ENCODE measurements at regions not wholly inside any gene's neighbourhood (a gene's known extent, or its start where the extent isn't known, plus 50 kb on each side); places are given as distances from the start of the nearest gene placed in this dataset.
"Not testable (repeated sequence)": the region's sequence is repeated elsewhere in the genome, so short reads cannot be mapped to it uniquely, and the experiment has no call there.

GRCh38 chr18:75844146-75844545, 416.6 kb upstream of the SMIM21 start:
- TF ChIP-seq CTCF (conservative IDR thresholded peaks at IDR 0.05; ENCODE audit: low read length) = no peak
- no peak overlapping the region for H3K4me3 ChIP-seq (ENCODE audit: low read length)
- DNase-seq (ENCODE audit: low read depth) = no peak

- no peak for TF ChIP-seq CTCF (conservative IDR thresholded peaks at IDR 0.05; ENCODE audit: low read length)
- no peak overlapping the region for H3K4me3 ChIP-seq (ENCODE audit: low read length)
- DNase-seq (ENCODE audit: low read depth) = no peak
Measured at GRCh38 chr18:75840131-75840530, 412.6 kb upstream of the SMIM21 start.

- H3K4me3 ChIP-seq (ENCODE audit: low read length); DNase-seq (ENCODE audit: low read depth): not testable (repeated sequence)
Measured at GRCh38 chr18:75839686-75840085, 412.2 kb upstream of the SMIM21 start.

- no peak overlapping the region for H3K4me3 ChIP-seq (ENCODE audit: low read length)
- no peak for DNase-seq (ENCODE audit: low read depth)
- no peak for TF ChIP-seq CTCF (conservative IDR thresholded peaks at IDR 0.05; ENCODE audit: low read length)
Measured at GRCh38 chr18:75839041-75839440, 411.5 kb upstream of the SMIM21 start.

GRCh38 chr18:75837316-75837715, 409.8 kb upstream of the SMIM21 start:
- TF ChIP-seq CTCF (conservative IDR thresholded peaks at IDR 0.05; ENCODE audit: low read length) = no peak
- DNase-seq (ENCODE audit: low read depth) = no peak
- no peak overlapping the region for H3K4me3 ChIP-seq (ENCODE audit: low read length)

- DNase-seq (ENCODE audit: low read depth) = no peak
- TF ChIP-seq CTCF (conservative IDR thresholded peaks at IDR 0.05; ENCODE audit: low read length) = no peak
- H3K4me3 ChIP-seq (ENCODE audit: low read length) = no peak overlapping the region
Measured at GRCh38 chr18:75836516-75836915, 409.0 kb upstream of the SMIM21 start.

GRCh38 chr18:75831960-75832359, 404.5 kb upstream of the SMIM21 start:
- DNase-seq (ENCODE audit: low read depth) = no peak
- TF ChIP-seq CTCF (conservative IDR thresholded peaks at IDR 0.05; ENCODE audit: low read length) = no peak
- H3K4me3 ChIP-seq (ENCODE audit: low read length) = no peak overlapping the region

- DNase-seq (ENCODE audit: low read depth) = no peak
- TF ChIP-seq CTCF (conservative IDR thresholded peaks at IDR 0.05; ENCODE audit: low read length) = no peak
- no peak overlapping the region for H3K4me3 ChIP-seq (ENCODE audit: low read length)
Measured at GRCh38 chr18:75830828-75831227, 403.3 kb upstream of the SMIM21 start.

Measured in AG10803 (cell line).